Left hindlimb (tissue), 1 donor: ENCODE measurements at regions not wholly inside any gene's neighbourhood (a gene's known extent, or its start where the extent isn't known, plus 50 kb on each side); places are given as distances from the start of the nearest gene placed in this dataset.

ENCODE experiments used
- DNase-seq: peaks from one replicate; pipeline ENCODE4 v3.0.0-alpha.2; 2018

DNA sequence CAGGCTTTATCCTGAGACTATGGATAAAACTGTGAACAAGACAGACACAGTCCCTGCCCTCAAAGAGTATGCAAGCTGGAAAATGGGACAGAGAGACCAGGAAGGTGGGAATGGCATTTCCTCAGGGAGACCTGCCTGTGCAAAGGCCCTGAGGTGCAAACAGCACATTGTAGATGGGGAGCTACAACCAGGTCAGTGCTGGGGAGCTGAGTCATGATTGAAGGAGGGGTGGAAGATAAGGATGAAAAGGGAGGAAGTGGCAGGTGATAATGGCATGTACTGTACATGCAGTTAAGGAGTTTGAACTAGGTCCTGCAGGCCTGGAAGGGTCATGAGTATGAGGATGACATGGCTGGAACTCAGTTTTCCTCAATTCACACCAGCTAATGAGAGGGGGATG is 75.5 kb upstream of the BOD1 start:
- DNase-seq, result no peak

DNA sequence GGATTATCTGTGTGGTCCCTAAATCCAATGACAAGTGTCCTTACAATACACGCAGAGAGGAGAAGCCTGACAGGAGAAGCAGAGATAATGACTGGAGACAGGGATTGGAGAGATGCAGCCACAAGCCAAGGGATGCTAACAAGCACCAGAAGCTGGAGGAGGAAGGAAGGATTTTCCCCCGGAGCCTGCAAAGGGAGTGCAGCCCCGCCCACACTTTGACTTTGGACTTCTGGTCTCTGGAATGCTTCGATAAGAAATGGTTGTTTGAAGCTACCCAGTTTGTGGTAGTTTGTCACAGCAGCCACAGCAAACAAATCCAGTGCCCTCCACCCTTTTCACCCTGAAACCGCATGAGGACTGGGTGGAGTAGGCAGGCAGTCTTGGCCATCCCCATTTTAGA is 77.2 kb upstream of the BOD1 start:
- no peak for DNase-seq

DNA sequence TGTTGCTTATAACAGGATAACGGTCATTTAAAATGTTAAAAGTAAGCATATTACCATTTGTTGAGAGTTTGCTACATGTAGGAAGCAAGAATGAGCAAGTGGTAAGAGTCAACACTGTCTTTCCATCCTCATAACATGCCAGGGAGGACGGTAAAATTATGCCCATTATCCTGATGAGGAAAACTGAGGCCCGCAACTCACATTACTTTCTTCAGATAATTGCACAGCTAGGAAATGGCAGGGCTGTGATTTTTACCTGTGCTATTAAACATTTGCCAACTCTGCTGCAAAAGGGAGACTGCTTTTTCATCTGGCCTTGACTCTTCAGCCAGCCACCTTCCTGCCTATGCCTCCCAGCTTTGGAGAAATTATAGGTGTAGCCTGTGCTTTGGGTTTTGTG is 79.8 kb upstream of the BOD1 start:
- DNase-seq, result no peak

DNA sequence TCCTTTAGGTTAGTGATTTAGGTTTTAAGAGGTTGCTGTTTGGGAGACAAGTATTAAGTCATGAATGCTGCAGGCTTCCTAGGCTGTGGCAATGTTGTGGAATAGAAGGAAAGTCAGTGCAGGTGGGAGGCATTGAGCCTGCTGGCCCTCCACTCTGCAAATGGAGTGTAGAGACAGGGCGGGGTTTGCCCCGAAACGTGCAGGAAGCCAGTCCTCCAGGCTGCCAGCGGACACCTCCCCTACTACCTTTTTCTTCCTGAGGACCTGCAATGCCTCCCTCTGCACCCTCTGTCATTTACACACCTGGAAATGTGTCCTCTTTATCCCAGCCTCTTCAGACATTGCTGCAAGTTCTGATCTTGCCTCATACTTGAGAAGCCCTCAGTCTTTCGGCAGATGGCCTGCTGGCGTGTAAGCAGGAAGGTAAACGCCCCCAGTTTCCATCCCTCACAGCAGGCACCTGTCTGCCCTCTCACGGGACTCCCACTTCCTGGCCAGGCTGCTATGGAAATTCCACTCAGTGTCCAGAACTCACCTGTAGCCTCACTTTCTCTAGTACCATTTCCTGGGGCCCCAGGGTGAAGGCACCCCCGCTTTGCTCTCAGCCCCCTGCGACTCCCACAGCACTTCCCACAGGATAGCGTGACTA is 81.6 kb upstream of the BOD1 start:
- no peak for DNase-seq

DNA sequence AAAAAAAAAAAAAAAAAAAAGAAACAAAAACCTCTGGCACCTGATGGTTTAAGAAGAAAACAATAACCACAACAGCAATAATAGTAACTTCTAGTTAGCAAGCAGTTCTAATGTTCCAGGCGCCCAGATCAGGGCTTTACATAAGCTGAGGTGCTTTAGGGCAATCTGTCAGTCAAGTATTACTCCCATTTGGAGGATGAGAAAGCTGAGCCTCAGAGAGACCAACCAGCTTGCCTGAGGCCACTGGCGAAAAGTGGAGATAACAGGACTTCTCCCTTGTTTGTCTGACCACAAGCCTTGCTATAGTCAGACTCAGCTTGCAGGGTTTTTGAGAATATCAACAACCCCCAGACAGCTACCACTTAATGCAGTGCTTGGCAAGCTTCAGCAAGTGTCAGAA is 83.5 kb upstream of the BOD1 start:
- no peak for DNase-seq

DNA sequence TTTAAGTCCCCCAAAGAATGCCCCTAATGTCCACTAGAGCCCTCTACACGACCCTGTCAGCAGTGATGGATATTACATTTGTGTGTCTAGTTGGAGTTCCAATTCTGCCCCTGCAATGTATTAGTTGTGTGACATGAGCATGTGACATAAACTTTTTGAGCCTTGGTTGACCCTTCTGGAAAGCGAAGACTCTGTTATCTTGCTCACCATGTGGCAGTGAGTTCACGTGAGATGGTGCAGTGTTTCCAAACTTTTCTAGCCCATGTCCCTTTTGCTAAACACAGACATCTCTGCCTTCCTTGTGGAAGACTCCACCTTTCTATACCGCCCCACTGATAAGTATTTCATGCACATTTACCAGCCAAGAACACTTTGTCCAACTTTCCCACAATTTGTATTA is 87.0 kb upstream of the BOD1 start:
- DNase-seq, result no peak

DNA sequence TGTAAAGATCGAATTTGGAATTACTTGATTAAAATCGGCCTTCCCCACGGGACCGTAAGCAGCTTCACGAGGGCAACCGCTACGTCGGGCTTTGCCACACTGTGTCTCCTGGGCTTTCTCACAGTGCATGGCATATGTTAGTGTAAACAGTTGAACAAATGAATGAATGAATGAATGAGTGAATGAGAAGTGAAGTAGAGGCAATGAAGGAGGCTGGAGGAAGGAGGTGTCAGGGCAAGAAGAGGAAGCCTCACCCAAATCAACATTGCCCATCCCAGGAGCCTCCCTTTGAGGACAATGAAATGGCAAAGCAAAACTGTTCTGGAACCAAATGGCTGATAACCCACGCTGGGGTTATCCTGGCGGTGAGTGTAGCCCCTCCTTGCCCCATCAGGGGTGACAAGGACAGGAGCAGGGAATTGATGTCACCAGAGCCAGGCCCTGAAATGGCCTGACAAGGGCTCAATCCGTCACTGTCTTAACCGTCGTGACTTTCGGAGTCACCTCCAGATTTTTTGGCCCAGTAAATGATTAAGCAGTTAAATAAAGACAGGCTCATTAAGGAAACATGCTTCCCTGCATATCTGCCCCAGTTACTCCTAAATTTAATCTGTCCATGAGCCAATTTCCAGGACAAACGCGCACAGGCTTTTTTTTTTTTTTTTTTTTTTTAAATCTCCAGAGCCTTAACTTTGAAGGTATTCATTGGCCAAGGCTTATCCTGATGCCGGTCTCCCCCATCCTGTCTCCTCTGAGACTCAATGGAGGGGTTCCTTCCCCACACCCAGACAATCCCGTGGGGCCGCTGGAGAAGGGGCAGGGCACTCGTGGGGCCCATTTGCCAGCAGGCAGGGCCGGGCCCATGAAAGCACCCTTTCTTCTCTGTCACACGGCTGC is 88.4 kb upstream of the BOD1 start:
- DNase-seq, result no peak

DNA sequence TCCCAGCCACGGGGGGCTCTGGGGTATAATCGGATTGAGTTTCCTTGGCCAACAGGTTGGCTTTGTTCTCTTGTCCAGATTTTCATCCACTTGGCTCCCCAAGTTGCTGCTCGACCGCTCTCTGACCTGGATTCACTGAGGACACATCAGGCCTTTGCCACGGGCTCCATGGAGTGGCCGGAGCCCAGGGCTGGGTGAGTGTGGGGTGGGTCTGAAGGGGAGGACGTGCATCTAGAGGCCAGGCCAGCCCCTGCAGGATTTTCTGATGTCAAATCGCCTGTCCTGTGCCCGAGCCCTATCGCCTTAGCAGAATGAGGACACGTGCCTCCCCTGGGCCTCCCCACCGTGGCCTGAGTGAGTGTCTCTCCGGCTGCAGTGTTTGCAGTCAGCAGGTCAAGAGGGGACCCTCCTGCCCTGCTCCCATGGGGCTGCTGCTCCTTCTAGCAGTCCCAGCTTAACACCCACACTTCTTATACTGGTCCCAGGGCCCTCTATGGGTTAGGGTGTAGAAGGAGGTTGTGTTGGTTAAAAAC is 89.1 kb upstream of the BOD1 start:
- no peak for DNase-seq

DNA sequence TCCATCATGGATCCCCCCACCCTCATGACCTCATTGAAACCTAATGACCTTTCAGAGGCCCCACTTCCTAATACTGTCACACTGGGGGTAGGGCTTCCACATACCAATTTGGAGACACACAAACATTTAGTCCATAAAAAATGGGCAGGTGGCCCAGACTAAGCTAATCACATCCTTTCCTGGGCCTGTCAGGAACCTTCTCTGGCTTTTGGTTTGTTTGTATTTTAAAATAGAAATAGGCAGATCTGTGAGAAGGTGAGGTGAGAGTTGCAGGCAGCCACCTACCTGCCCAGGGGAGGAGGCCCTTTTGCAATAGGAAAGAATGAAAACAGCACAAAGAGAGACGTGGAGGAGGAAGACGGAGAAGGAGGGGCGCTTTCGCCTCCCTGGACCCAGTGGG is 90.2 kb upstream of the BOD1 start:
- DNase-seq, result no peak

DNA sequence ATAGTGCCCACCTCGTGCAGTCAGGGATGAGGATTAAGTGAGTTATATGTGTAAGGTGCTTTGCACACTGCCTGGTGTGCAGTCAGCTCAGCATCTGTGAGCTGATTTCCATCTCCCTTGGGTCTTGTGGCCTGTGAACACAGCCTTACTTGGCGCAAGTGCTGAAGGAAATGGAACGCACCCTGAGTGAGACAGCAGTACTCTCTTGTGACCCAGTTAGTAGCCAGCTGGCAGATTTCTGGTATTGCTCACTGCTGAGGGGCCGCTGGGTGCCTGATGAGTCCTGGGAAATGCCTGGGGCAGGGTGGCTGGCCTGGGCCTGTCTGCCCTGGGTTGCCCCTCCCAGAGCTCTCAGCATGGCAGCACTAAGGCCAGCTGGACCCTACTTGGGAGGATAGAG is 90.9 kb upstream of the BOD1 start:
- no peak for DNase-seq

DNA sequence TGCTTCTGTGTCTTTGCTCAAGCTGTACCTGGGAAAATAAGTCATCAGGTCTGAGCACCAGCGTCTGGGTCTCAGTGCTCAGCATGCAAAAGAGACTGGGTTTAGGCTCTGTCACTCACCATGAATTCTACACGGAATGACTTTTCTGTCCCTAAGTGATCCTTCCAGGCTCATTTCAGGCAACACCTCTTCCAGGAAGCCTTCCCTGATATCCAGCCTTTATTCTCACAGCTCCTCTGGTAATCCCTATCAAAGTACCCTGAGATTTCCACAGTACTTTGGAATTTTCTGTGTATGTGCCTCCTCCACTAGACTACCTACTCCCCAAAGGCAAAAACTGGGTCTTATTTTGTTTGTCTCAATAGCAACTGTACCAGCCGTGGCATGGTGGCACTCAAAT is 92.7 kb upstream of the BOD1 start:
- no peak for DNase-seq

DNA sequence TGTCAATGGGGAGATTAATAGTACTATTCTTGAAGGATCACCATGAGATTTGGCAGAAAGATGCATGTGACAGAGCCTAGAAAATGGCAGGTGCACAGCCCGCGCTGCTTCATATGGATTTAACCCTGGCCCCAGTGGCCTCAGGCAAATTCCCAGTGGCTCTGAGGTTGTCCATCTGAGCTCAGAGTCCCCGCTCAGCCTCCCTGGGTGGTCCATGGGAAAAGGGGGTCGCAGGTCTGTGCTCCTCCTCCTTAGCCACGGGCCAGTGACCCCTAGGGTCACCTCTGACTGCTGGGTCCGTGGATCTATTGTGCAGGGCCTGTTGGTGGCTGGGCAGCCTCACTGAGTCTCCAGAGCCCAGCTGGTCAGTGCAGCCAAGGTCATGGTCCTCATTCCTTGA is 93.3 kb upstream of the BOD1 start:
- DNase-seq, result no peak

DNA sequence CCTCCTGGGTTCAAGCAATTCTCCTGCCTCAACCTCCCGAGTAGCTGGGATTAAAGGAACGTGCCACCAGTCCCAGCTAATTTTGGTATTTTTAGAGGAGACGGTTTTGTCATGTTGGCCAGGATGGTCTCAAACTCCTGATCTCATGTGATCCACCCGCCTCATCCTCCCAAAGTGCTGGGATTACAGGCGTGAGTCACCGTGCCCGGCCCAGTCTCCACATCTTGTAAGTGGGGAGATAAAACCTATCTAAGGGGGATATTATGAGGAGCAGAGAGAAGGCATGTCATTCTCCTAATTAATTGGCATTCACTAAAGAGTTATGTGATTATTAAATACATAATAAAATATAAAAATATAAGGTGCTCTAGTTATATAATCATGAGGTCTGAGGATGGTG is 94.1 kb upstream of the BOD1 start:
- DNase-seq, result no peak

DNA sequence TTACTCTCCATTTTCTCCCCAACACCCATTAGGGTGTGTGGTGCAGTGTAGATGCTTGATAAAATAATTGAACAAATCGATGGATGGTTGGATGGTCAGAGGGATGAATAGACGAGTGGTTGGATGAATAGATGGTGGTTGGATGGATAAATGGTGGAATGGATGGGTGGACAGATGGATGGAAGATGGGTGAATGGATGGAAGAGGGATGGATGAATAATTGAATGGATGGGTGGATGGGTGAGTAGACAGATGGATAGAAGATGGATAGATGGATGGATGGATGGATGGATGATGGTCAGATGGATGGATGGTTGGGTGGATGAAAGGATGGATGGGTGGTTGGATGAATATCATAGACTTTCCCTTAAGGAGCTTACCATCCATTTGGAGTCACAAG is 95.0 kb upstream of the BOD1 start:
- no peak for DNase-seq

DNA sequence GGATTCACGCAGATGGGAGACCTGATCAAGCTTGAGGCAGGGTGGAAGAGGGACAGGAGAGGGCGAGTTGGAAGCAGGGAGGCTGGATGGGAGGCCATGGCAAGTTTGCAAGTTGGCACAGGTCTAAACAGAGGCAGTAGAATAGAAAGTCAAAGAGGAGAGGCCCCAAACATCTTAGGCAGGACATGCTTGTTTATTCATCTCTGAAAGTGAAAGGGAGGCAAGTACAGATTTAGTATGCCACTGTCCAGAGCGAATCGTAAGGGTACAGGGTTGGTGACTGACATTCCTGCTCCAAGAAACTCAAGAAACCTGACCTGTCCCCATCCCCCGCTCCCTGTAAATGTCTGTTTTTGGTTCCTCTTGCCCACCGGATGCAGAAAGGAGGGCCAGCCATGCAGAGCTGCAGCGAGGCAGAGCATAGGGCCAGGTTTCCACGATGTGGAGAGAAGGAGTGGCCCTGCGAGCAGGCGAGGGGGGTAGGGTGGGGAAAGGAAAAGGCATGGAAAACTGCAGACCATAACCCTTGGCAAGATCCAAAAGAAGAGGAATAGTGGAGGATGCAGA is 96.2 kb upstream of the BOD1 start:
- DNase-seq, result no peak

DNA sequence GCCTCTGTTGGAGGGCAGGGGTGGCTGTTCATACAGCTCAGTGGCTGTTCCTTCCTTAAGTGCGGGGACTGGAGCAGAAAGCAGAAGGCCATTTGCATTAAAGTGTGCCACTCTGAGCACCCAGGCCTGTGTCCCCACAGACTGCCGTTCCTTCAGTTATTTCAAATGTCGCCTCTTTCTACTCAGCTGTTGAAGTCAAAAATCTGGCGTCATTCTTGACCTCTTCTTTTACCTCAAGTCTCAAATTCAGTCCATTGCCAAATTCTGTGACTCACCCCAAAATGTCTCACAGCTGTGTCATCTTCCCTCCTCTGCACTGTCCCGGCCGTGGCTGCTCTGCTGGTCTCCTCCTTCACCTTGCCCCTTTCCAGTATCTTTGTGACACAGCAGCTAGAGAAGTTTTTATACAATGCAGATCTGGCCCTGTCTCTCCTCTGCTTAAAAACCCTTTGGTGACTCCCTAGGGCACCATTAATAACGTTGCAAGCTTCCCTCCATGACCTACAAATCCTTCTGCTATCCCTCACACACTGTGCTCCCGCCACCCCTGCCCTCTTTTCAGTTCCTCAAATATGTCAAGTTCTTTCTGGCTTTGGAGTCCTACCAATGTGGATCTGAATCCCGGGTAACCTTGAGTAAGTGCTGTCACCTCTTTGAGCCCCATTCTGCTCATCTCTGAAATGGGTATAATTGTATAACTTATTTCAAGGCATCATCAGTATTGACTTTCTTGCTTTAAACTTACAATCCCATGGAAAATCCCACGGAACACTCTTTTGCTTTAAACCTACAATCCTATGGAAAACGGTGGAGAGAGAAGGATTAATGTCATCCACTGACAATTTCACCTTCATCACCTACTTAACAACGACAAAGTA is 98.3 kb upstream of the BOD1 start:
- DNase-seq, result no peak

DNA sequence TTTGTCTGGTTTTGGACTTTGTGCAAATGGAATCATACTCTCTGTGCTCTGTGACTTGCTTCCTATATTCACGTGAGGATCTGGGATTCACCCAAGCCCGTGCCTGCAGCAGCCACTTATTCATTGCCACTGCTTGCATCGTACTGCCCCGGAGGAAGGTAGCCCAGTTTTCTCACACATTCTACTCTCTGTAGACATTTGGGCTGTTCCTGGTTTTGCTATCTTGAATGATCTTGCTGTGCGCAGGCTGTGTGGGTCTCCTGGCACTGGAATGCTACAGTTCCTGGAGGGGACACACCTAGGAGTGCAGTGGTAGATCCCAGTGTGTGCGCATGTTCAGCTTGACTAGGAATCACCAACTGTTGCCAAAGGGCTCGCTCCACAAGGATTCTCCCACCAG is 99.2 kb upstream of the BOD1 start:
- DNase-seq, result no peak

DNA sequence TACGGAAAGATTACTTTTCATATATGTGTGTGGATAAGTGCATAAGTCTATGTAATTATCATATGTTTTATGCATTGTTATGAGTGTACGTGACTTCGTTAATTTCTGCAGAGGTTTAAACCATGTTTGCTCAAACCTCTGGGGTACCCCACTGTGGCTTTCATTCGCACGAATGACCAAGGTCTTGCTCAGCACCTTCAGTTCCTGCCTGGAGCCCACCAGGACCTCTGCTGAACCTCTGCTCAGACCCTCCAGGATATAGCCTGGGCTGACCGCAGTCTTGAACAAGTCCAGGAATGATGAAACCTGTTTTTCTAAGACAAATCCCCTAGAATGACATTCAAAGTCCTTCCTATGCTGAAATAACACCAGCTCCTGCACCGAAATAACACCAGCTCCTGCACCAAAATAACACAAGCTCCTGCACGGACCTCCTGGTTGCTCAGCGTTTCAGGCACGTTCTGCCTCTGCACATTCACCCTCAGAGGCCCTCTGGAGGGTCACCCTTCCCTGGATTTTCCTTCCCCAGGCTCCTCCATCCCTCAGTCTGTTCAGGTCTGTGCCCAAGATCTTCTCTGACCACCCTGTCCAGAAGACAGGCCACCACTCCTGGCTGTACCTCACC is 99.7 kb upstream of the BOD1 start:
- DNase-seq, result no peak

DNA sequence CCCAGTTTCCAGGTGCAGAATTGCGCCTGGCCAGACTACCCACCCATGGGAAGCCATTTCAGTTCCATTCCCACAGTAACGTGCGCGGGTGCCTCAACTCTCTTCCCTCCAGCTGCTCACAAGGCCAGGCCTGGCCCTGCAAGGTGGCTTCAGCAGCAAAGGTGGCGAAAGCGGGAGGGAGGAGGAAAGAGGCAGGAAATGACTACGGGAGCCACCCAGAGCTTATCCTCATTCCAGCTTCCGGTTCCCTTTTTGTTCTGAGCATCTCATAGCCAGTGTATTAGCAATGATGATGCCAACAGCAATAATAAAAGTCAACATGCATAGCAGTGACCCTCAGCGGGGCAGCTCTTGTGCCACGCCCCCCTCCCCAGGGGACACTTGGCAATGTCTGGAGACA is 101.5 kb upstream of the BOD1 start:
- DNase-seq, result no peak

DNA sequence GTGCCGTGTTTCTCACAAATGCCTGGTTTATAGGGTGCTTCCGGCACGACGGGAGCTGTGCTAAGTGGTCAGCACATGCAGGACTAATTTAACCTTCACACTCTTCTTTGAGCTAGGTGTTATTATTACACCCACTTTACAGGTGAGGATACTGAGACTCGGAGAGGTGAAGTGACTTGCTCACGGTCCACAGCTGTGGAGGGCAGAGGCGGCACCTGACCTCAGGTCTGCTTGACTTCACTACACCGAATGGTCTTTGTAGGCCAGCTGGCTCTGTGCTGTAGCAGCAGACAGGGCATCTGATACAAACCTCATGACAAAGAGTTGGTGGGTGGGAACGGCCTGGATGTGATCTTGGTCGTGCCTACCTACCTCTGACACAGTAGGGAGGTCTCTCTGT is 102.0 kb upstream of the BOD1 start:
- DNase-seq, result no peak

DNA sequence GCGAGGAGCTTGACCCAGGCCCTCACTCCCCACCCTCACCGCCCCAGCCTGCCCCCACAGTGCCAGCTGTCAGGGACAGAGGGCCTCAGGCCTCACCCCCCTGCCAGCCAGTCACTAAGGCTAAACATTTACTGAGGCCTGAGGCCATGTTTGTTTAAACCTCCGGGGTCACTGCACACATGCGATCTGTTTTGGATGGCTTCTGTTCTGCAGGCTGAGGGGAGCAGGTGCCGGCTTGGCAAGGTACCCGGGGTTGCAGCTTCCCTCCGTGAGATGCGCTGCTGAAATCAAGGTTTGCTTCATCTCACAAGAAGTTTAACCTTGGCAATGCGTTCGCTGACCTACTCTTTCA is 103.3 kb upstream of the BOD1 start:
- no peak for DNase-seq

DNA sequence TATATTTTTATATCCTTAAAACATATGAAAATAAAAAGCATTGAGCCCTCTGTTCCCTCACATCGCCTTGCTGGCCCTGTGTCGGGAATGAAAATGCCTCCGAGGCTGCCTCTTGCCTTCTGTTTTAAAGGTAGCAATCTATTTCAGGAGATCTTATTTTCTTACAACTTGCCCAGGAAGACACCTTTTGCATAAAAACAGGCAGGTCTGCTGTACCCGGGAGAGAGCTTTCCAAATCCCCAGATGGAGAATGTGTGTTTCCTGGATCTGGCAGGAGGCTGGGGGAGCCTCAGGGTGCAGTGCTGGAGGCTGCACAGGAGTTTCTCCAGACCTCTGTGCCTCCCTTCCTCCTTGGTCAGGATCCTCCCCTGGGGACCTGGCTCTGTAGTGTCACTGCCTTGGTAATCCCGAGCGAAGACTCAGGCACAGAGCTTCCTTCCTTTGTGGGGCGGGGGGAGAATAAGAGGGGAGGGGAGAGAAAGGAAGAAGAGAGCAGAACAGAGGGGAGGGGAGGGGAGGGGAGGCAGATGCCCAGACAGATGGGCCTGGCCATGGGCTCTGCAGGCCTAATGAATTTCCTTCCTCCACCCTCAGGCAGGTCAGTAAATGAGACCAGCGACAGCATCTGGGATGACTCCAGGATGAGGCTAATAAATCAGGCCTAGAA is 104.0 kb upstream of the BOD1 start:
- no peak for DNase-seq
